Smooth muscle cell (in vitro differentiated cells): ENCODE measurements at regions not wholly inside any gene's neighbourhood (a gene's known extent, or its start where the extent isn't known, plus 50 kb on each side); places are given as distances from the start of the nearest gene placed in this dataset.
"Not testable (repeated sequence)": the region's sequence is repeated elsewhere in the genome, so short reads cannot be mapped to it uniquely, and the experiment has no call there.

Source experiments
- DNase-seq: peaks from one replicate; lab custom pipeline; 2025; ENCODE audit not compliant: unreplicated experiment; lab: John Stamatoyannopoulos, UW
- H2AFZ ChIP-seq: fragments of 200-600 bp; sonication (generic); 2 replicates; pipeline ENCODE4 v1.6.0; 2016; ENCODE audit warnings: antibody characterized with exemption, low read depth, mild to moderate bottlenecking
- H3F3A ChIP-seq: fragments of 200-600 bp; sonication (generic); 2 replicates; pipeline ENCODE4 v1.6.0; 2017; ENCODE audit warnings: antibody characterized with exemption, low read depth
- H3K27ac ChIP-seq: fragments of 200-600 bp; sonication (generic); 2 replicates; pipeline ENCODE4 v1.5.1; 2016; ENCODE audit warnings: low read depth, mild to moderate bottlenecking
- H3K27me3 ChIP-seq: fragments of 200-600 bp; sonication (generic); 2 replicates; pipeline ENCODE4 v1.6.1; 2016; ENCODE audit warnings: low read depth, mild to moderate bottlenecking
- H3K36me3 ChIP-seq: fragments of 200-600 bp; sonication (generic); 2 replicates; pipeline ENCODE4 v1.5.1; 2016; ENCODE audit warnings: low read depth
- H3K4me1 ChIP-seq: fragments of 200-600 bp; sonication (generic); 2 replicates; pipeline ENCODE4 v1.5.1; 2016; ENCODE audit warnings: low read depth
- H3K4me2 ChIP-seq: fragments of 200-600 bp; sonication (generic); 2 replicates; pipeline ENCODE4 v1.6.0; 2016; ENCODE audit warnings: mild to moderate bottlenecking
- H3K4me3 ChIP-seq: fragments of 200-600 bp; sonication (generic); 2 replicates; pipeline ENCODE4 v1.5.1; 2016; ENCODE audit warnings: mild to moderate bottlenecking
- H3K79me2 ChIP-seq: fragments of 200-600 bp; sonication (generic); 2 replicates; pipeline ENCODE4 v1.6.0; 2016; ENCODE audit warnings: low read depth, mild to moderate bottlenecking
- H3K9ac ChIP-seq: fragments of 200-600 bp; sonication (generic); 2 replicates; pipeline ENCODE4 v1.6.0; 2016; ENCODE audit warnings: low read depth
- H3K9me3 ChIP-seq: fragments of 200-600 bp; sonication (generic); replicated peaks from 2 replicates; pipeline ENCODE4 v1.5.1; 2016; ENCODE audit warnings: low read depth
- H4K20me1 ChIP-seq: fragments of 200-600 bp; sonication (generic); 2 replicates; pipeline ENCODE4 v1.6.0; 2016; ENCODE audit warnings: low read depth
- WGBS: methylation state at CpG from one replicate; pipeline ENCODE4 v1.1.7; 2016; ENCODE audit warnings: low lambda C conversion rate; 5-methylcytosine and 5-hydroxymethylcytosine counted together
- TF ChIP-seq, protein P1 (sequence below): fragments of 200-600 bp; sonication (generic); IDR thresholded peaks from 2 replicates; pipeline ENCODE4 v1.5.1; 2017; ENCODE audit warnings: borderline replicate concordance, mild to moderate bottlenecking, antibody characterized with exemption; ENCODE audit not compliant: insufficient read depth, poor library complexity, severe bottlenecking

DNA sequence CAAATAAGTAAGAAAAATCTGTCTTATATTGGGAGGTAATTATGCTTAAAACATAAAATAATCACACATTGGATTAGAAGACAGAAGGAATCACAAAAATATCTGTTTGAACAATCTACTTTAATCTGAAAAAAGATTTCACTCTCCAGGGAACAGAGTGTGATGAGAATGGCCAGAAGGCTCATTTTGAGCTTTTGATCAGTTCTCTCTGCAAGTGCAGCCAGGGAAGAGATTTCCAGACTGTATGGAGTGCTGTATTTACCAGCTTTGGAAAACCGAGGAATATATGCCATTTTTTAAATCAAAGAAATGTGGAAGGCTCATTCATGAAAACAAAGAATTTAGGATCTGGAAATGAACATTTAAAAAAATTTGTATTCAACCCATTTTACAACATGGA is 83.0 kb upstream of the WAC start:
- Histone ChIP-seq H3K79me2 (no peaks in the 10 kb centered on the region), H3K4me3 (no peak overlapping the region), H3K36me3 (no peaks in the 10 kb centered on the region), H3K4me1 (no peaks in the 10 kb centered on the region), H3F3A (no peaks in the 10 kb centered on the region), H3K9ac (no peak overlapping the region), H4K20me1 (no peaks in the 10 kb centered on the region), H3K27ac (no peak overlapping the region), H3K27me3 (no peaks in the 10 kb centered on the region), H3K9me3 (no peaks in the 10 kb centered on the region), H2AFZ (no peak overlapping the region), H3K4me2 (no peak overlapping the region)
- DNase-seq = no peak
- TF ChIP-seq, protein P1, sequence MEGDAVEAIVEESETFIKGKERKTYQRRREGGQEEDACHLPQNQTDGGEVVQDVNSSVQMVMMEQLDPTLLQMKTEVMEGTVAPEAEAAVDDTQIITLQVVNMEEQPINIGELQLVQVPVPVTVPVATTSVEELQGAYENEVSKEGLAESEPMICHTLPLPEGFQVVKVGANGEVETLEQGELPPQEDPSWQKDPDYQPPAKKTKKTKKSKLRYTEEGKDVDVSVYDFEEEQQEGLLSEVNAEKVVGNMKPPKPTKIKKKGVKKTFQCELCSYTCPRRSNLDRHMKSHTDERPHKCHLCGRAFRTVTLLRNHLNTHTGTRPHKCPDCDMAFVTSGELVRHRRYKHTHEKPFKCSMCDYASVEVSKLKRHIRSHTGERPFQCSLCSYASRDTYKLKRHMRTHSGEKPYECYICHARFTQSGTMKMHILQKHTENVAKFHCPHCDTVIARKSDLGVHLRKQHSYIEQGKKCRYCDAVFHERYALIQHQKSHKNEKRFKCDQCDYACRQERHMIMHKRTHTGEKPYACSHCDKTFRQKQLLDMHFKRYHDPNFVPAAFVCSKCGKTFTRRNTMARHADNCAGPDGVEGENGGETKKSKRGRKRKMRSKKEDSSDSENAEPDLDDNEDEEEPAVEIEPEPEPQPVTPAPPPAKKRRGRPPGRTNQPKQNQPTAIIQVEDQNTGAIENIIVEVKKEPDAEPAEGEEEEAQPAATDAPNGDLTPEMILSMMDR = no peak
- WGBS = 81% methylated on average over 1 of the region's 1 CpG

DNA sequence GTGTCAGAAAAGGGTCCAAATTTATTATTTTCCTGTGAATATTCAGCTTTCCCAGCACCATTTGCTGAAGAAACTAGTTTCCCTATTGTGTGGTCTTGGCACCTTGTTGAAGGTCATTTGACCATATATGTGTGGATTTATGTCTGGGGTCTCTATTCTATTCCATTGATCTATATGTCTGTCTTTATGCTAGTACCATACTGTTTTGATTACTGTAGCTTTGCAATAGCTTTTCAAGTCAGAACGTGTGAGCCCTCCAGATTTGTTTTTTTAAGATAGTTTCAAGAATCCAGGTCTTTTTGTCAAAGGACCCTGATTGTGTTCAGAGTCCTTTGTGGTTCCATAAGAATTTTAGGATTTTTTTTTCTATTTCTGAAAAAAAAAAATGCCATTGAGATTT is 79.0 kb upstream of the WAC start:
- Histone ChIP-seq H3K9ac (no peak overlapping the region), H2AFZ (no peak overlapping the region), H3K4me2 (no peak overlapping the region), H3K27ac (no peak overlapping the region), H3K9me3 (no peaks in the 10 kb centered on the region), H4K20me1 (no peaks in the 10 kb centered on the region), H3K4me1 (no peaks in the 10 kb centered on the region), H3K27me3 (no peaks in the 10 kb centered on the region), H3K79me2 (no peaks in the 10 kb centered on the region), H3F3A (no peaks in the 10 kb centered on the region), H3K36me3 (no peaks in the 10 kb centered on the region), H3K4me3 (no peak overlapping the region)
- no peak for DNase-seq
- TF ChIP-seq, protein P1 = no peak
- WGBS = 86% methylated on average over 1 of the region's 1 CpG

DNA sequence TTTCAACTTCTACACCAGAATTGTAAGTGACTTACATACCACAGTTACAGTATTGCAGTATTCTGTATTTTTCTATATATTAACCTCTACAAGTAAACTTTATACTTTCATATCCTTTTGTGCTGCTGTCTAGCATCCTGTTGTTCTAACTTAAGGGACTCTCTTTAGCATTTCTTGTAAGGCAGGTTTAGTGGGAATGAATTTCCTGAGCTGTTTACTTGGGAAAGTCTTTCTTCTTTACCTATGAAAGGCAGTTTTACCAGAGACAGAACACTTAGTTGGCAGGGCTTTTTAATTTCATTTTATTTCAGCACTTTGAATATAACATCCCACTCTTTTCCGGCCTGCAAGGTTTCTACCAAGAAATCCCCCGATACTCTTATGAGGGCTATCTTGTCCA is 75.8 kb upstream of the WAC start:
- Histone ChIP-seq H3F3A (no peaks in the 10 kb centered on the region), H3K9me3 (no peaks in the 10 kb centered on the region), H3K79me2 (no peaks in the 10 kb centered on the region), H3K4me3 (no peak overlapping the region), H3K4me1 (no peaks in the 10 kb centered on the region), H4K20me1 (no peaks in the 10 kb centered on the region), H2AFZ (no peak overlapping the region), H3K4me2 (no peak overlapping the region), H3K9ac (no peak overlapping the region), H3K27ac (no peak overlapping the region), H3K27me3 (no peaks in the 10 kb centered on the region), H3K36me3 (no peaks in the 10 kb centered on the region)
- no peak for DNase-seq
- 87% methylated on average over 2 of the region's 2 CpGs for WGBS
- TF ChIP-seq, protein P1 = no peak

DNA sequence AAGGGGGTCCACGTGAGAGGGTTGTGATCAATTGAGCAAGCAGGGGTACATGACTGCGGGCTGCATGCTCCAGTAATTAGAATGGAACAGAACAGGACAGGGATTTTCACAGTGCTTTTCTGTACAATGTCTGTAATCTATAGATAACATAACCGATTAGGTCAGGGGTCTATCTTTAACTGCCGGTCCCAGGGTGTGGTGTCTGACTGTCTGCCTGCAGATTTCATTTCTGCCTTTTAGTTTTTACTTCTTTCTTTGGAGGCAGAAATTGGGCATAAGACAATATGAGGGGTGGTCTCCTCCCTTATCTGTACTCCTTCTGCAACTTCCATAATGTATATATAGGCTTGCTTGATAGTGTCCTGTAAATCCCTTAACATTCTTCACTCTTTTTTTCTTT is 75.0 kb upstream of the WAC start:
- H3K27me3 ChIP-seq, H3K4me3 ChIP-seq, H4K20me1 ChIP-seq, H3K4me1 ChIP-seq, H3K36me3 ChIP-seq, H3K9me3 ChIP-seq, H2AFZ ChIP-seq, H3K9ac ChIP-seq, H3K27ac ChIP-seq, DNase-seq, H3K4me2 ChIP-seq, H3F3A ChIP-seq, H3K79me2 ChIP-seq: not testable (repeated sequence)
- 45% methylated on average over 4 of the region's 4 CpGs for WGBS
